DND-41 (cell line): ENCODE measurements at regions not wholly inside any gene's neighbourhood (a gene's known extent, or its start where the extent isn't known, plus 50 kb on each side); places are given as distances from the start of the nearest gene placed in this dataset.

ENCODE experiments used
- ATAC-seq: fragments of 200-7000 bp; cut with Tn5 transposase; 3 replicates; pipeline ENCODE4 v1.9.1; 2021; ENCODE audit warnings: low read depth; ENCODE audit not compliant: insufficient read depth
- DNase-seq: peaks from one replicate; pipeline ENCODE4 v3.0.0-alpha.2; 2020
- H2AFZ ChIP-seq: 2 replicates; pipeline ENCODE4 v1.6.0; 2012; ENCODE audit warnings: low read depth, low read length
- H3K27ac ChIP-seq: 2 replicates; pipeline ENCODE4 v1.5.1; 2012; ENCODE audit warnings: low read length, inconsistent platforms
- H3K27me3 ChIP-seq: fragments of 200-600 bp; sonication (generic); 2 replicates; pipeline ENCODE4 v1.6.0; 2012; ENCODE audit warnings: low read length, mild to moderate bottlenecking, inconsistent platforms; ENCODE audit not compliant: insufficient read depth, poor library complexity
- H3K36me3 ChIP-seq: 2 replicates; pipeline ENCODE4 v1.5.1; 2012; ENCODE audit warnings: low read length, inconsistent platforms; ENCODE audit not compliant: insufficient read depth
- H3K4me1 ChIP-seq: 2 replicates; pipeline ENCODE4 v1.5.1; 2012; ENCODE audit warnings: mild to moderate bottlenecking, low read length; ENCODE audit not compliant: insufficient read depth
- H3K4me2 ChIP-seq: 2 replicates; pipeline ENCODE4 v1.6.0; 2012; ENCODE audit warnings: mild to moderate bottlenecking, moderate library complexity, low read length, inconsistent platforms; ENCODE audit not compliant: insufficient read depth
- H3K4me3 ChIP-seq, 2 experiments: fragments of 200-600 bp in 1 of 2; shearing (Covaris generic) in 1 of 2; 2 replicates each; pipeline ENCODE4 v1.5.1; 2012 to 2016; ENCODE audit warnings: inconsistent platforms in 2 of 2, low read length in 2 of 2, mild to moderate bottlenecking in 2 of 2, low read depth in 1 of 2, moderate library complexity in 1 of 2
- H3K79me2 ChIP-seq: 2 replicates; pipeline ENCODE4 v1.6.0; 2012; ENCODE audit warnings: low read length, inconsistent platforms; ENCODE audit not compliant: insufficient read depth
- H3K9ac ChIP-seq: 2 replicates; pipeline ENCODE4 v1.6.0; 2012; ENCODE audit warnings: low read depth, mild to moderate bottlenecking, inconsistent platforms, low read length, moderate library complexity
- H3K9me3 ChIP-seq: 2 replicates; pipeline ENCODE4 v1.5.1; 2012; ENCODE audit warnings: low read length, moderate library complexity, mild to moderate bottlenecking, inconsistent platforms; ENCODE audit not compliant: insufficient read depth, severe bottlenecking
- H4K20me1 ChIP-seq: 2 replicates; pipeline ENCODE4 v1.6.0; 2012; ENCODE audit warnings: low read length; ENCODE audit not compliant: insufficient read depth
- CTCF ChIP-seq: IDR thresholded peaks from 2 replicates; pipeline ENCODE4 v1.5.1; 2012; ENCODE audit warnings: borderline replicate concordance, low read length, moderate library complexity, mild to moderate bottlenecking; ENCODE audit not compliant: poor library complexity, severe bottlenecking; ENCODE audit errors: extremely low read depth
- EZH2 ChIP-seq: IDR thresholded peaks from 3 replicates; pipeline ENCODE4 v1.6.1; 2012; ENCODE audit warnings: borderline replicate concordance, low read depth, mild to moderate bottlenecking, moderate library complexity, low read length, inconsistent platforms; ENCODE audit not compliant: severe bottlenecking

DNA sequence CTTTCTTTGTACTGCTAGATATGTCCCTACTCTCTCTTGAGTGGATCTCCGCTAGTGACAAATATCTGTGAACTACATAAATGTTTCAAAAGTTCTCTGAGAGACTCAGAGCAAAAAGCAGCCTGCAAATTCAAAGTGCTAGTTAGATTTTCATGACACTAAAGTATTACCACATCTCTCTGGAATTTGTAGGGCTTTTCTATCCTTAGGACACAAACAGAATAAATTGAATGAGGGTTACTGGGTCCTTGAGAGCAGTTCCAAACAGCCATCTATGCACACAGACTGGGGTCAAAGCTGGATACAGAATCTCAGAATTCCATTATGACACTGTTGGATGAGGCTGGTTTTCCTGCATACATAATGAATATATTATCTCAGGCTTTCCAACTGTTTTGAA is 953.2 kb downstream of the DIAPH3 start:
- Histone ChIP-seq H2AFZ (no peak overlapping the region), H3K4me1 (no peaks in the 10 kb centered on the region), H3K36me3 (no peaks in the 10 kb centered on the region), H3K9me3 (no peaks in the 10 kb centered on the region), H4K20me1 (no peaks in the 10 kb centered on the region), H3K9ac (no peak overlapping the region), H3K4me3 (no peak overlapping the region), H3K79me2 (no peaks in the 10 kb centered on the region), H3K27ac (no peak overlapping the region), H3K4me2 (no peak overlapping the region), H3K27me3 (no peaks in the 10 kb centered on the region)
- ATAC-seq (no peak), DNase-seq (no peak)
- TF ChIP-seq CTCF: no peak
- no peak for TF ChIP-seq EZH2

GRCh38 chr13:59211606-59212005 is 952.1 kb downstream of the DIAPH3 start:
- DNase-seq: no peak
- no peak overlapping the region for H3K4me2 ChIP-seq
- no peaks in the 10 kb centered on the region for H4K20me1 ChIP-seq
- no peak overlapping the region for H3K27ac ChIP-seq
- H3K27me3 ChIP-seq: no peaks in the 10 kb centered on the region
- H3K4me3 ChIP-seq: no peak overlapping the region
- no peaks in the 10 kb centered on the region for H3K9me3 ChIP-seq
- ATAC-seq: no peak
- TF ChIP-seq CTCF (no peak), EZH2 (no peak)
- no peak overlapping the region for H3K9ac ChIP-seq
- no peak overlapping the region for H2AFZ ChIP-seq
- no peaks in the 10 kb centered on the region for H3K4me1 ChIP-seq
- H3K36me3 ChIP-seq: no peaks in the 10 kb centered on the region
- H3K79me2 ChIP-seq: no peaks in the 10 kb centered on the region

GRCh38 chr13:59229401-59229800 is 934.3 kb downstream of the DIAPH3 start:
- Histone ChIP-seq H3K27ac (no peak overlapping the region), H3K27me3 (no peaks in the 10 kb centered on the region), H3K4me3 (no peak overlapping the region), H3K9me3 (no peaks in the 10 kb centered on the region), H2AFZ (no peak overlapping the region), H3K4me2 (no peak overlapping the region), H4K20me1 (no peaks in the 10 kb centered on the region), H3K79me2 (no peaks in the 10 kb centered on the region), H3K4me1 (no peaks in the 10 kb centered on the region), H3K36me3 (no peaks in the 10 kb centered on the region), H3K9ac (no peak overlapping the region)
- no peak for DNase-seq
- TF ChIP-seq CTCF (no peak), EZH2 (no peak)
- no peak for ATAC-seq

GRCh38 chr13:59229861-59230260 is 933.9 kb downstream of the DIAPH3 start:
- Histone ChIP-seq H3K79me2 (no peaks in the 10 kb centered on the region), H3K4me1 (no peaks in the 10 kb centered on the region), H3K4me2 (no peak overlapping the region), H3K27ac (no peak overlapping the region), H3K9me3 (no peaks in the 10 kb centered on the region), H3K4me3 (no peak overlapping the region), H3K27me3 (no peaks in the 10 kb centered on the region), H3K36me3 (no peaks in the 10 kb centered on the region), H3K9ac (no peak overlapping the region), H4K20me1 (no peaks in the 10 kb centered on the region), H2AFZ (no peak overlapping the region)
- DNase-seq (no peak), ATAC-seq (no peak)
- TF ChIP-seq EZH2: no peak
- TF ChIP-seq CTCF: no peak
